ENCODE measurements at regions not wholly inside any gene's neighbourhood (a gene's known extent, or its start where the extent isn't known, plus 50 kb on each side); places are given as distances from the start of the nearest gene placed in this dataset.

DNA sequence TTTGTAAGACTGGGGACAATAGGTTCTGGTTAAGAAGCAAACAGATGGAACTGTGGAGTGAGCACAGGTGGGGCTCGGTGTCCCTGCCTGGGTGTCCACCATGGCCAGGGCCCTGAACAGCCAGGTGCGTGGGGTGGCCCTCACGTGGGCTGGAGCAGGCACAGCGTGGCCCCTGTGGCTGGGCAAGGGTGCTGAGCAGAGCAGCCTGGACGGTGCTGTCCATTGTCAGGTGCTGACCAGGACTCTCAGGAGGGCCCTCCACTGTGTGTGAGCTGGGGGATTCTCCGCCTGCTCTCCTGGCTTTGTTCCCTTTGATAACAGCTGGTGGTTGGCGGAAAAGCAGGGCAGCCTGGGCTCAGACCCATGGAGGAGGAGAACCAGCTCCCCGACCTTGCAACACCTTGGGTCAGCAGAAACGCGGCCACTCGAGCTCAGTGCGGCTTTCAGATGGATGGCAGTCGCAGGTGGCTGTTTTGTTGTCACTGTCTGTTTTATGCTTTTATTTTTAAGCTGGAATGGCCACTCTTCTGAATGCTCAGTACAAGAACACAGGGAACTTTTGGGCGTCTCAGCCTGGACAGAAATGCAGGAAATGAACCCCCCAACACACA is 273.9 kb upstream of the ADARB2 start:
- no peak for TF ChIP-seq CTCF (IDR thresholded peaks at IDR 0.05)
- Mint-ChIP-seq H3K36me3 (ENCODE audit: low read depth) (0 out of 2 replicates have a peak, but pooled peaks cover 11% of the 10 kb centered on the region), H3K4me1 (ENCODE audit: low read depth) (no peaks in the 10 kb centered on the region), H3K27me3 (ENCODE audit: insufficient read depth) (no peaks in the 10 kb centered on the region; the same call in none of the 2 replicates), H3K27ac (no peak overlapping the region), H3K4me3 (no peak overlapping the region), H3K9me3 (peaks cover 74% of the 10 kb centered on the region)
- DNase-seq, result no peak

DNA sequence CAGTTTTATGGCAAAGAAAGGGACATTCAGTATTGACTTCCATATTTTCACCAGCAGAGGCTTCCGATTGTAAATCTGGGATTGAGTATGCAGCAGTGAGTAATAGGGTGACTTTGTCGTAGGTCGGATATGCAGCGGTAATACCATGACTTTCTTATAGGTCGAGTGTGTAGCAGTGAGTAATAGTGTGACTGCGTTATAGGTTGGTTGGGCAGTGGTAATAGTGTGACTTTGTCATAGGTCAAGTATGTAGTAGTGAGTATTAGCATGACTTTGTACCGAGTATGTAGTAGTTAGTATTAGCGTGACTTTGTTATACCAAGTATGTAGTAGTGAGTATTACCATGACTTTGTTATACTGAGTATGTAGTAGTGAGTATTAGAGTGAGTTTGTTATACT is 268.2 kb upstream of the ADARB2 start:
- Mint-ChIP-seq H3K36me3 (ENCODE audit: low read depth) (no peaks in the 10 kb centered on the region), H3K9me3 (peaks cover 72% of the 10 kb centered on the region), H3K27ac (no peak overlapping the region), H3K4me1 (ENCODE audit: low read depth) (no peaks in the 10 kb centered on the region), H3K27me3 (ENCODE audit: insufficient read depth) (no peaks in the 10 kb centered on the region), H3K4me3 (no peak overlapping the region)
- no peak for DNase-seq
- no peak for TF ChIP-seq CTCF (IDR thresholded peaks at IDR 0.05)

GRCh38 chr10:1992930-1993329 is 255.6 kb upstream of the ADARB2 start:
- Mint-ChIP-seq H3K27ac (no peak overlapping the region), H3K4me3 (no peak overlapping the region), H3K9me3 (peaks cover 53% of the 10 kb centered on the region), H3K27me3 (ENCODE audit: insufficient read depth) (no peaks in the 10 kb centered on the region), H3K4me1 (ENCODE audit: low read depth) (no peaks in the 10 kb centered on the region), H3K36me3 (ENCODE audit: low read depth) (no peaks in the 10 kb centered on the region)
- TF ChIP-seq CTCF (IDR thresholded peaks at IDR 0.05), result no peak
- no peak for DNase-seq

- Mint-ChIP-seq H3K27ac (no peak overlapping the region), H3K27me3 (ENCODE audit: insufficient read depth) (no peaks in the 10 kb centered on the region; the same call in 1 of the 2 replicates), H3K4me3 (no peak overlapping the region), H3K36me3 (ENCODE audit: low read depth) (no peaks in the 10 kb centered on the region; the same call in 1 of the 2 replicates), H3K4me1 (ENCODE audit: low read depth) (no peaks in the 10 kb centered on the region), H3K9me3 (peaks cover 47% of the 10 kb centered on the region)
- no peak for TF ChIP-seq CTCF (IDR thresholded peaks at IDR 0.05)
- no peak for DNase-seq
Observed at GRCh38 chr10:1989090-1989489, 251.8 kb upstream of the ADARB2 start.

DNA sequence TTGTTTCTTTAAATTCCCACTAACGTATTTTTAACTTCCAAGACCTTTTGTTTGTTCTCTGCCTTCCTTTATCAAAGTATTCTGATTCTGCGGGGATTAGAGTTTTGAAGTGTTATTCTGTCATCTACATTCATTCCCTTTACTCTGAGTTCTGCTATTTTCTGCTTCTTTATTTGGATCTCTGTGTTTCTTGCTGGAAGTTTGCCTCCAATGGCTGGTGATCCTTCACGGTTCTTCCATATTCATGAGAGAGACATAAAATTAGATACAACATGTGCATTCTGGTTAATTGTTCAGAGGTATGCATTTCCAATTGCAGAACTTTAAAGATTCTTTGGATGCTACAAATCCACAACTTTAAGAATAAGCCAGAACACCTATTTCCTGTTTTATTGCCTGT is 244.7 kb upstream of the ADARB2 start:
- TF ChIP-seq CTCF (IDR thresholded peaks at IDR 0.05), result no peak
- Mint-ChIP-seq H3K27ac (no peak overlapping the region), H3K27me3 (ENCODE audit: insufficient read depth) (no peaks in the 10 kb centered on the region), H3K36me3 (ENCODE audit: low read depth) (peaks cover 4% of the 10 kb centered on the region), H3K4me1 (ENCODE audit: low read depth) (no peaks in the 10 kb centered on the region), H3K9me3 (peaks cover 46% of the 10 kb centered on the region), H3K4me3 (no peak overlapping the region)
- DNase-seq, result no peak

- H3K4me1 Mint-ChIP-seq (ENCODE audit: low read depth), result no peaks in the 10 kb centered on the region
- H3K4me3 Mint-ChIP-seq, result no peak overlapping the region
- no peaks in the 10 kb centered on the region for H3K27me3 Mint-ChIP-seq (ENCODE audit: insufficient read depth)
- TF ChIP-seq CTCF (IDR thresholded peaks at IDR 0.05), result no peak
- no peak for DNase-seq
- peaks cover 47% of the 10 kb centered on the region for H3K9me3 Mint-ChIP-seq
- no peak overlapping the region for H3K27ac Mint-ChIP-seq
- peaks cover 4% of the 10 kb centered on the region for H3K36me3 Mint-ChIP-seq (ENCODE audit: low read depth)
Observed at GRCh38 chr10:1980459-1980858, 243.1 kb upstream of the ADARB2 start.

Measured in HFFc6 (cell line).